Liver (tissue), 3 donors: ENCODE measurements at regions not wholly inside any gene's neighbourhood (a gene's known extent, or its start where the extent isn't known, plus 50 kb on each side); places are given as distances from the start of the nearest gene placed in this dataset.

ENCODE experiments used
- ATF3 ChIP-seq: IDR thresholded peaks from 2 replicates; pipeline ENCODE4 v1.6.1; 2016; ENCODE audit warnings: antibody characterized with exemption
- CTCF ChIP-seq: fragments of 150-350 bp; IDR thresholded peaks from 2 replicates; pipeline ENCODE4 v1.5.1; 2017; ENCODE audit warnings: improper control_type of control experiment, low read depth, low read length; ENCODE audit not compliant: missing input control
- EGR1 ChIP-seq, 2 donors: IDR thresholded peaks; 2 replicates each; pipeline ENCODE4 v1.6.1; 2016 to 2018; ENCODE audit warnings: antibody characterized with exemption in 2 of 2, low read depth in 2 of 2
- FOXA2 ChIP-seq: IDR thresholded peaks from 2 replicates; pipeline ENCODE4 v1.6.1; 2016; ENCODE audit warnings: antibody characterized with exemption
- GABPA ChIP-seq, 2 donors: IDR thresholded peaks in 1 of 2; conservative IDR thresholded peaks in 1 of 2; 2 replicates each; pipeline ENCODE4 v1.6.1; 2016; ENCODE audit warnings: antibody characterized with exemption in 2 of 2, mild to moderate bottlenecking in 1 of 2, moderate library complexity in 1 of 2
- JUND ChIP-seq, 2 donors: IDR thresholded peaks; 2 replicates each; pipeline ENCODE4 v1.6.1; 2016; ENCODE audit warnings: antibody characterized with exemption in 2 of 2
- MAX ChIP-seq: IDR thresholded peaks from 2 replicates; pipeline ENCODE4 v1.6.1; 2016; ENCODE audit warnings: antibody characterized with exemption
- REST ChIP-seq: IDR thresholded peaks from 2 replicates; pipeline ENCODE4 v1.6.1; 2016; ENCODE audit warnings: antibody characterized with exemption, mild to moderate bottlenecking
- RXRA ChIP-seq, 2 donors: IDR thresholded peaks; 2 replicates each; pipeline ENCODE4 v1.6.1; 2017 to 2018; ENCODE audit warnings: antibody characterized with exemption in 2 of 2, mild to moderate bottlenecking in 1 of 2
- TAF1 ChIP-seq: conservative IDR thresholded peaks from 2 replicates; pipeline ENCODE4 v1.6.1; 2016; ENCODE audit warnings: antibody characterized with exemption, mild to moderate bottlenecking
- YY1 ChIP-seq: IDR thresholded peaks from 2 replicates; pipeline ENCODE4 v1.6.1; 2016; ENCODE audit warnings: antibody characterized with exemption, mild to moderate bottlenecking
- ZBTB33 ChIP-seq: IDR thresholded peaks from 2 replicates; pipeline ENCODE4 v1.6.1; 2016; ENCODE audit warnings: antibody characterized with exemption
- donor health status: healthy.
- donor health status: healthy.

- TF ChIP-seq CTCF (no peak), ZBTB33 (no peak), TAF1 (no peak), JUND (IDR thresholded peaks at IDR 0.05) (no peak), MAX (no peak), REST (no peak), FOXA2 (no peak), EGR1 (IDR thresholded peaks at IDR 0.05; ENCODE audit: low read depth in 2 of 2) (no peak), RXRA (IDR thresholded peaks at IDR 0.05) (no peak), ATF3 (no peak), GABPA (IDR thresholded peaks at IDR 0.05 in 1 of 2, conservative IDR thresholded peaks at IDR 0.05 in 1 of 2) (no peak), YY1 (no peak)
Measured at GRCh38 chr1:831522-831921, 92.2 kb upstream of the SAMD11 start.
